ENCODE measurements at regions not wholly inside any gene's neighbourhood (a gene's known extent, or its start where the extent isn't known, plus 50 kb on each side); places are given as distances from the start of the nearest gene placed in this dataset.
"Not testable (repeated sequence)": the region's sequence is repeated elsewhere in the genome, so short reads cannot be mapped to it uniquely, and the experiment has no call there.

DNA sequence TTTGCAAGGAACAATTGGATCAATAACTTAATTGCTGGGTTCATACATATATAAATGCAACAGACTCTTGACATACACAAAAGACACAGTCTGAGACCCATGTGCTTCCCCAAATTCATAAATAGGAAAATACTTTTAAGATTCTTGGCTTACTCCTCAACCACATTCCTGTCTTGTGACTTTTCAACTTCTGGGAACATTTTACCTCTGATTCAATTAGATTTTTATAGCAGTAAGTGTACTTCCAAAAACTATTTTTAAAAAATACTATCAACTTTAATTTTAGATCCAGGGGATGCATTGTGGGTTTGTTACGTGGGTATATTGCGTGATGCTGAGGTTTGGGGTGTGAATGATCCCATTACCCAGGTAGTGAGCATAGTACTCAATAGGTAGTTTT is 406.7 kb downstream of the RPS6KC1 start:
- TF ChIP-seq, protein P1, sequence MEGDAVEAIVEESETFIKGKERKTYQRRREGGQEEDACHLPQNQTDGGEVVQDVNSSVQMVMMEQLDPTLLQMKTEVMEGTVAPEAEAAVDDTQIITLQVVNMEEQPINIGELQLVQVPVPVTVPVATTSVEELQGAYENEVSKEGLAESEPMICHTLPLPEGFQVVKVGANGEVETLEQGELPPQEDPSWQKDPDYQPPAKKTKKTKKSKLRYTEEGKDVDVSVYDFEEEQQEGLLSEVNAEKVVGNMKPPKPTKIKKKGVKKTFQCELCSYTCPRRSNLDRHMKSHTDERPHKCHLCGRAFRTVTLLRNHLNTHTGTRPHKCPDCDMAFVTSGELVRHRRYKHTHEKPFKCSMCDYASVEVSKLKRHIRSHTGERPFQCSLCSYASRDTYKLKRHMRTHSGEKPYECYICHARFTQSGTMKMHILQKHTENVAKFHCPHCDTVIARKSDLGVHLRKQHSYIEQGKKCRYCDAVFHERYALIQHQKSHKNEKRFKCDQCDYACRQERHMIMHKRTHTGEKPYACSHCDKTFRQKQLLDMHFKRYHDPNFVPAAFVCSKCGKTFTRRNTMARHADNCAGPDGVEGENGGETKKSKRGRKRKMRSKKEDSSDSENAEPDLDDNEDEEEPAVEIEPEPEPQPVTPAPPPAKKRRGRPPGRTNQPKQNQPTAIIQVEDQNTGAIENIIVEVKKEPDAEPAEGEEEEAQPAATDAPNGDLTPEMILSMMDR (IDR thresholded peaks at IDR 0.05; ENCODE audit: borderline replicate concordance, control extremely low read depth, extremely low read depth, insufficient read depth, missing control alignments) = no peak
- no peak for DNase-seq (ENCODE audit: low spot score)
- in situ Hi-C loops (cut with MboI; ENCODE audit: low sequenced_read_pairs, unreplicated experiment) = no loop called here

DNA sequence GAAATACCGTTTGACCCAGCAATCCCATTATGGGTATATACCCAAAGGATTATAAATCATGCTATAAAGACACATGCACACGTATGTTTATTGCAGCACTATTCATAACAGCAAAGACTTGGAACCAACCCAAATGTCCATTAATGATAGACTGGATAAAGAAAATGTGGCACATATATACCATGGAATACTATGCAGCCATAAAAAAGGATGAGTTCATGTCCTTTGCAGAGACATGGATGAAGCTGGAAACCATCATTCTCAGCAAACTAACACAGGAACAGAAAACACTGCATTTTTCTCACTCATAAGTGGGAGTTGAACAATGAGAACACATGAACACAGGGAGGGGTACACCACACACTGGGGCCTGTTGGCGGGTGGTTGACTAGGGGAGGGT is 411.3 kb downstream of the RPS6KC1 start:
- DNase-seq (ENCODE audit: low spot score); in situ Hi-C loops (cut with MboI; ENCODE audit: low sequenced_read_pairs, unreplicated experiment): not testable (repeated sequence)

DNA sequence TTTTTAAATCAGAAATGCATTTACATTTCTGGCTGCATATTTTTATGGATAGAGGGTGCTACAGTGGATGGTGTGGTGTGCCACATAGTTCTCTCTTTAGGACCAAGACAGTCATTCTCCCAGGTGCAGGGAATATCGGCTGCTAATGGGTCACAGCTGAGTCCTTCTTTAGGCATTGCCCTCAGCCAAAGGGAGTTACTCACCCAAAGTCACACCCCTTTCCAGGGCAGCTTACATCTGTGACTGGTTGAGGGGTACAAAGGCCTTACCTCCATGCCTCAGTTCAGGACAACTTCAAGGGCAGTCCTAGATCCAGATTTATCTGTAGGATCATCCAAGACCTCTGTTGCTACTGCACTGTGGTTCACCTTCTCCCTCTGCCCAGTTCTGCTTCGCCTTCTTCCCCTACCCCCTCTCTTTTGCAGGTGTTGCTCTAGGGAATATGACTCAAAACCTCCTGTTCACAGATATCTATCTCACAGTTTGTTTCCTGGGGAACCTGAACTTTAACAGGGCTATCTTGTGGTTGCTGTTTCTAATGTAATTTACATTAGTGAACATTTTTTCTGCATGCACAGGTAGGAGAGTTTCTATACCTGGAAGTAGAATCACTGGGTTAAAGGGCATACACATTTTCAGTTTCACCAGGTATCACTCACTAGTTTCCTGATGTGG is 413.9 kb downstream of the RPS6KC1 start:
- TF ChIP-seq, protein P1 (IDR thresholded peaks at IDR 0.05; ENCODE audit: borderline replicate concordance, control extremely low read depth, extremely low read depth, insufficient read depth, missing control alignments) = no peak
- no peak for DNase-seq (ENCODE audit: low spot score)
- in situ Hi-C loops (cut with MboI; ENCODE audit: low sequenced_read_pairs, unreplicated experiment) = no loop called here

DNA sequence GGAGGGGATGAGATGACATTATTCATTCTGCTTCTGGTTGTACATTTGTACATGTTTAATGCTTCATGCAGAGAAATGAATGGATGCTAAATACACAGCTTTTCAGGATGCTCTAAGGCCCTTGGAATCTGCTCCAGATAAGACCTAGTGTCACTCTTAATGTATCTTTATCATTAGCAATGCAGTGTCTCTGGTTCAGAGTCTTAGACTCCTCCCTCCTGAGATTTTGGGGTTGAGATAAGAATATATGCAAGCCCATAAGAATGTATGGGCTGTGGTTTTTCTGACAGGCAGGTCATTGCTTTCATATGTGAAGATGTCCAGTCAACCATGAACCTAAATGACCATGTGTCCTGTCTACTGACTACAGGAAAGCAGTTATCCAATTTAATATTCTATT is 415.5 kb downstream of the RPS6KC1 start:
- DNase-seq (ENCODE audit: low spot score) = no peak
- TF ChIP-seq, protein P1 (IDR thresholded peaks at IDR 0.05; ENCODE audit: borderline replicate concordance, control extremely low read depth, extremely low read depth, insufficient read depth, missing control alignments) = no peak
- in situ Hi-C loops (cut with MboI; ENCODE audit: low sequenced_read_pairs, unreplicated experiment) = no loop called here

DNA sequence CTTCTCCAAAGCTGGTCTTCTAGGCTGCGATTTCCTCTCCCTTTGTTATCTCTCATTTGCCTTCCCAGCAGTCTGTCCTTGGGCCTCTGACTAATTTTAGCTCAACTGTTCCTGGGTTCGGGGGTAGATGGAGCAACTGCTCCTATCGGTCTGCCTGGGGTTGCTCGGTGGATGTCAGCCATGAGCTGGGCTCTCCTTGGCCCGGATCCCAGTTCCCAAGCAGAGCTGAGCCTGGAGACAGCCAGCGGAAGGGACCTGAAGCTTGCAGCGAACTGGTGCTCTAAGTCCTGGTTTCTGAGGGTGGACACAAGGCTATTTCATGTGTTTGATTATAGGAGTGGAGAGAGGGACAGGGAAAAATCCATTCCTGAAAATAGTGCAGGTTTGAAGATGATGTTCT is 423.0 kb downstream of the RPS6KC1 start:
- no peak for DNase-seq (ENCODE audit: low spot score)
- in situ Hi-C loops (cut with MboI; ENCODE audit: low sequenced_read_pairs, unreplicated experiment) = no loop called here
- TF ChIP-seq, protein P1 (IDR thresholded peaks at IDR 0.05; ENCODE audit: borderline replicate concordance, control extremely low read depth, extremely low read depth, insufficient read depth, missing control alignments) = no peak

DNA sequence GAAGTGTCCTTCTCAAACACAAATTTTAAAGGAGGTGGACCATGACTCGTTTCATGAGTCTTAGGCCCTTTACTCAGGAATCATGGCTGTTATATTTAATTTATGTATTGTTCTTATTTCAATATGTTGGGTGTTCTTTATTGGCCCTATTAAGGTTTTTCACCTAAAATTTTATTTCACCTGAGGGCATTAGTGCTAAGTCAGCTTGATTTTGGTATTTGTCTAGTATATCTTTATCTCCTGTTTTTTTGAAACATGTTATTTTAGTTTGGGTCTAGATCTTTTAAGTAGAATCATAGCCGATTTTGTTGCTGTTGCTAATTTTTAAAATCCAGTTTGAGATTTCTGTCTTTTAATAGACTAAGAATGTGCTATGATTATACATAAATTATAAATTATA is 430.4 kb downstream of the RPS6KC1 start:
- DNase-seq (ENCODE audit: low spot score) = no peak
- TF ChIP-seq, protein P1 (IDR thresholded peaks at IDR 0.05; ENCODE audit: borderline replicate concordance, control extremely low read depth, extremely low read depth, insufficient read depth, missing control alignments) = no peak
- in situ Hi-C loops (cut with MboI; ENCODE audit: low sequenced_read_pairs, unreplicated experiment) = no loop called here

DNA sequence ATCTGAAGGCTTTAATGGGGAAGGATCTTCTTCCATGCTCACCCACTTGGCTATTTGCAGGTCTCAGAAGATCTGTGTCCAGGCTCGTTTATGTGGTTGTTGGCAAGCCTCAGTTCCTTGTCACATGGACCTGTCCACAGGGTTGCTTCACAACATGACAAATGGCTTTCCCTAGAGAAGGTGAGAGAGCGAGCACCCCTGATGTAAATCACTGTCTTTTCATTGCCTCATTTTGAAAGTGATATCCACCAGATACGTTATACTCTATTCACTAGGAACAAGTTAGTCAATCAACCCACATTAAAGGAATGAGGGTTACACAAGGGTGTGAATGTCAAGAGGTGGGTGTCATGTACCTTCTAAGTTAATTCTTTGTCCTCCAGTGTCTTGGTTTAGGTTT is 433.3 kb downstream of the RPS6KC1 start:
- no peak for DNase-seq (ENCODE audit: low spot score)
- TF ChIP-seq, protein P1 (IDR thresholded peaks at IDR 0.05; ENCODE audit: borderline replicate concordance, control extremely low read depth, extremely low read depth, insufficient read depth, missing control alignments) = no peak
- in situ Hi-C loops (cut with MboI; ENCODE audit: low sequenced_read_pairs, unreplicated experiment) = no loop called here
